Suprapubic skin (tissue), 4 donors: ENCODE measurements at regions not wholly inside any gene's neighbourhood (a gene's known extent, or its start where the extent isn't known, plus 50 kb on each side); places are given as distances from the start of the nearest gene placed in this dataset.

Source experiments
- CTCF ChIP-seq, 2 donors: fragments of 200-600 bp in 1 of 2; fragments of 450-650 bp in 1 of 2; sonication (generic) in 1 of 2; IDR thresholded peaks; one replicate each; pipeline ENCODE4 v1.5.1; 2016 to 2019; ENCODE audit warnings: antibody characterized with exemption in 2 of 2, mild to moderate bottlenecking in 1 of 2, moderate library complexity in 1 of 2
- POLR2A ChIP-seq, 2 donors: fragments of 450-650 bp; IDR thresholded peaks; one replicate each; pipeline ENCODE4 v1.6.1; 2017; ENCODE audit warnings: antibody characterized with exemption in 2 of 2, mild to moderate bottlenecking in 2 of 2, moderate library complexity in 2 of 2
- POLR2AphosphoS5 ChIP-seq, 3 donors: sonication (generic); formaldehyde crosslinking; IDR thresholded peaks; one replicate each; pipeline ENCODE4 v1.6.1; 2017; ENCODE audit warnings: antibody characterized with exemption in 3 of 3

DNA sequence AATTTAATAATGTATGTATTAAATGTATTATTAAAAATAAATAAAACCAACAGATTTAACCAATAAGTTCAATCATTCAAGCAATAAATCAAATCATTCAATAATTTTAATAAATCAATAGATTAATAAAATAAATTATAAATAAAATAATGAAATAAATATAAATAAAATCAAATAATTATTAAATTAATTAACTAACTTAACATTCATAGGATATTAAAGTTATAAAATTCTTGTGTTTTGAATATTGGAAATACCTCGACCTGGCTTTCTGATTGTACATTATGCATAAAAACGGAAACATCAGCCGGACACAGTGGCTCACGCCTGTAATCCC, 182.2 kb downstream of the BANP start:
- TF ChIP-seq CTCF (IDR thresholded peaks at IDR 0.05) (no peak), POLR2A (IDR thresholded peaks at IDR 0.05) (no peak), POLR2AphosphoS5 (IDR thresholded peaks at IDR 0.05) (no peak)
